ENCODE measurements at regions not wholly inside any gene's neighbourhood (a gene's known extent, or its start where the extent isn't known, plus 50 kb on each side); places are given as distances from the start of the nearest gene placed in this dataset.

DNA sequence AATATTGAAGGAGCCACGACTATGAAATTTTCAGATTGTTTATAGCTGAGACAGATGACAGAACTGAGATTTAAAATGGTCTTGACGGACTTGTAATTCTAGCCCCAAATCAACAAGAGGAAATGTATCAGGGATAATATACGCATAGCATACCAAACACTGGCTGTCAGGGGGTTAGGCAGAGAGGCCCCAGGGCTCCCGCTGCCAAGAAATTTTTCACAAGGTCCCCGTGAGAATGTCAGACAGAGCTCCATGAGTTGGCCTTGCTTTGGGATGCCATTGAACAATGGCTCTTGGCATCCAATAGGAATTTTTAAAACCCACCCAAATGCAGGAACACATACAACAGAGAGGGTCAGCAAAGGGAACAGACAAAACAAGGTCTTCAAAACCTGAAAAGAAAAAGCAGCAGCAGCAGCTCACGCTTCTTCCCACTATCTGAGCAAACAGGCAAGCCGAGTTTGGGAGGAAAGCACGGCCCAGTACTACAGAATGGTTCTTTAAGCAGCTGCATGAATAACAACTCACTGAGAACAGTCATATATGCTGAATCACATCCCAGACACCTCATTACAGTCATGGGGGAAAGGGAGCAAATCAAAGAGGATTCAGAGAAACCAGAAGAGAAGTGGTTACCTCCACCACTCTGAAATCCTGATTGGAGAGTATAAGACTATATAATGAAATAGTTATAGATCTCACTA is 445.6 kb downstream of the RND3 start:
- peak; percentile 39 for DNase-seq

DNA sequence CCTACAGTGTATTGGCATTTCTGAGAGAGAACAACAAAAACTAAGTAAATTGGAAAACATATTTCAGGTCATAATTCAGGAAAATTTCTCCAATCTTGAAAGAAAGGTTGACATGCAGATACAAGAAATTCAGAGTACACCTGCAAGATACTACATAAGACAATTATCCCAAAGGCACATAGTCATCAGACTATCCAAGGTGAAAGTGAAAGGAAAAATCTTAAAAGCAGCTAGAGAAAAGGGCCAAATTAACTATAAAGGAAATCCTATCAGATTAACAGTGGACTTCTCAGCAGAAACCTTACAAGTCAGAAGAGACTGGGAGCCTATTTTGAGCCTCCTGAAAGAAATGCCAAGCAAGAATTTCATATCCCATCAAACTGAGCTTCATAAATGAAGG is 449.0 kb upstream of the MMADHC start:
- no peak for DNase-seq

DNA sequence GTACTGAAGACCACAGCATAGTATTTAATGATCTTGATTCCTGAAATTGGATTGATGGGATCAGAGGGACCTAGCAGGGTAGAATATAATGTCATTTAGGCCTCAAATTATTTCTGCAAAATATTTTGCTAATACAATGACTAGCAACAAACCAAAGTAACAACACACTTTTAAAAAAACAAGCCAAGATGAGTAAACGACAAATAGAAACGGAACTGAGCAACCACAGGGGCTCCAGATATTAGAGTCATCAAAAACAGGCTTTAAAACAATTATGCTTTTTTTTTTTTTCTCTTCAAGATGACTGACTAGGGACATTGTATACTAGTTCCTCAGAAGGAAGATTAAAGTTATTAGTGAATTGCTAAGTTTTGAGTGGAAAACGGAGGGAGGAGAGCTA is 447.1 kb upstream of the MMADHC start:
- no peak for DNase-seq

DNA sequence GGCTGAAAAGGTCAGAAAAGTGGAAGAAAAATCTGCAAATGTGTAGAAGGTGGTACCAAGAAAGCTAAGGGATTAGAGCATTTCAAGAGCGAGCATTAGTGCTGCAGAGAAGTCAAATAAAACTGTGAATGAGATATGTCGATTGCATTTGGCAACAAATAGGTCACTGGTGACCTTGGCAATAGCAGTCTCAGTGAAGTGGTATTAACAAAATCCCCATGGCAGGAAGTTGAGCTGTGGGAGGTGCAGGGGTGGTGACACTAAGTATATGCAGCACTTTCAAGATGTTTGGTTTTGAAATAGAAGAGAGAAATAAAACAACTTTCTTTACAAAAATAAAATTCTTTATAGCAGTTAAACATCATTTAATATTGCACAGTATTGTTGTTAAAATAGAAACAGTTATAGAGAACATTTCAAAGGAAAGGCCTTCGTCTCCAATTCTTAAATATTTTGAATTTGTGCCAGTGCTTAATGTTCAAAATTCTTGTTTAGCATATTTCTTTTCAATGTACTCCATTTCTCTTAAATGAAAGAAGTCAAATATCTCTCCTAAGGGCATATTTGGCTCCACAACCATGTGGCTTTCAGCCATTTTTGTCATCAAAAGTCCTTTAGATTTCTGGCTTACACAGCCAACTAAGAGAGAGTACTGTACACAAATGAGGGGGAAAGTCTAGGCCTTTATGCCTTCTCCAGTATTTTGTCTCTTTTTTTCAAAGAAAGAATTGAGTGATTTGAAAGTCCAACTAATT is 443.0 kb upstream of the MMADHC start:
- DNase-seq = no peak

DNA sequence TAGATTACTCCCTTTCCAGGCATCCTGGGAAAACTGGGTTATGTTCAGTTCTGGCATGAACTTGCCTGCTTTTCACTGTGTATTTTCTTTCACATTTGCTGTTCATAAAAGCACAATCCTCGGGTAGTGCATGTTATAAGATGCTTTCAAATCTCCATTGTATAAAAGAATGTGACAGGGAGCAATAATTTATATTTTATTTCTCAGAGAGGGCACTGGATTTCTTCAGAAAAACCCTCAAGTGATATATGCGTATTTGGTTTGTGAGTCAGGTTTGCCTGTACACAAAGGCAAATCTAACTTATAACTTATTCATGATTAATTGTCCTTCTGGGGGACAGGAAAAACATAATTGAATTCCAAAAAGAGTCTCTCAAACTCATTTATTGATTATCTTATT is 440.7 kb upstream of the MMADHC start:
- no peak for DNase-seq

DNA sequence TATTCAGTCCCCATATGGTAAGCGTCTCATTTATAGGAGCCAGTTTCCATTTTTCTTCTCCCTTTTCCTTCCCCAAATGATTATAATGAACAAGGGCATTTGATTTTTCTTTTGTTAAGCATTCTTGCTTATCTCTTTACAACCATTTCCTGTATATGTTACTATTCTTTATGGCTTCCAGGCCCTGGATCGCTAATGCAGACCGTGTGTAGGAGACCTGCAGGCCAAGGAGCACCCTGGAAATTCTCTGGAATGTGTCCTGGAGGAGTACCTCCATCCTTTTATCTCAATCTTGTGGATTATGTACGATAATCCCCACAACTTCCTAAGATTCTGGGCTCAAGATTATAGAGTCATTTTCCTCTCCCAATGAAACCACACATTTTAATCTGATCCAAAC is 439.6 kb upstream of the MMADHC start:
- DNase-seq = peak; percentile 24

DNA sequence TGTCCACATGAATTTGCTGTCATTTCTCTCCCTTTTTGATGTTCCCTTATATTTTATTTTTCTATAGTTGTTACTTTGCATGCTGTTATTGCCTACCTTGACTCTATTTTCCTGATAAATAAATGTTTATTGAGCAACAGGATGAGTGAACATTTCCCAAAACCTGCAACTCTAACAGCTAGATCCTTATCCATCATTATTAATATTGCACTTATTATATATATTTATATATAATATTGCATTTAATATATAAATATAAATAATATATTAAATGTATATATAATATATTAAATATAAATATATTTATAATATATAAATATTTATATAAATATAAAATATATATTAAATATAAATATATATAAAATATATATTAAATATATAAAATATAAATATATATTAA is 436.1 kb upstream of the MMADHC start:
- DNase-seq = no peak

DNA sequence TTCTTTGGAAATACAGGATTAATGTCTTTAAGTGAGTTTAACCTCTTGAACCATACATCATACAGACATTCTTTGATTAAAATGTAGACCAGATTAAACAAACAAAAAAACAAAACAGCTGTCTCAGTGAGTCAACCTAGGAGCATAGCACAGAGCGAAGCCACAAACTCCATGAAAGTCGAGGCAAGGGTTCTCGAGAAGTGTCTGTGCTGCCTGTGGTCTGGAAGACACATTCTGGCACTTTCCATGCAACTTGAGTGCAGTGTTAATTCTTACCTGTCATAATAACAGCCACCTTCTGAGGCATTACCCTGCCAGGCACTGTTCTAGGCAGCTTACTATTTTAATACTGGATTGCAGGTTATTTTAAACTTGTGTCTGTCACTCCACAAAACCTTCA is 435.5 kb upstream of the MMADHC start:
- DNase-seq = no peak

DNA sequence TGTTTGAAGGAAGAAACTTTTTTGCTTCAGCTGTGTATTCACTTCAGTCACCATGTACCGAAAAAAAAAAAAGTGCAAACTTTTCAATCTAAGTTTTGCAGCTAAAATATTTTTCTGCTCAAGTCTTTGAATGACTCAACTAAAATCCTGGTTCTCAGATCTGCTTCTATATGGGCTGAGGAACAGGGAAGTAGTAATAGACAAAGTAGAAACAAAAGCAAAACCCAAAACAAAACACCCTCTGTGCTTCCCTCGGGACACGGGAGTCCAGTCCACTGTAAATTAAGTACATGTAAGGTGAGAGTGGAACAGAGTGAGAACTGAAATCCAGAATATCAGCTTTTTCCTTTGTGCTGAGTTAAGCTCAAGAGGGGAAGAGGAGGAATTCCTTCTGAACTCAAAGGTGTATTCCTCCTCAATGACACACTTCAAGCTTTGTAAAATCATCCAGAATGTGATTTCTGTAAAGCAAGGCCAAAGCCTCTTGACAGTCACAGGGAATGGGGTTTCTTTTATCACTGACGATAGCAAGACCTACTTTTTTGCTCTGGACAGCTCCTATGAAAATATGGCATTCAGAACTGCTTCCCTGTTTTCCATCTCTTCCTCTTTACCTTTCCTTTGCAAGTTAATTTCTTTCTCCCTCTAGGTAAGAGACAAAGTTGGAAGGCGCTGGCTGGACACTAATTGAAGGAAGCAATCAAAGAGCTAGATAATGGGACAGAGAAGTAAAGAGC is 433.5 kb upstream of the MMADHC start:
- DNase-seq = no peak

DNA sequence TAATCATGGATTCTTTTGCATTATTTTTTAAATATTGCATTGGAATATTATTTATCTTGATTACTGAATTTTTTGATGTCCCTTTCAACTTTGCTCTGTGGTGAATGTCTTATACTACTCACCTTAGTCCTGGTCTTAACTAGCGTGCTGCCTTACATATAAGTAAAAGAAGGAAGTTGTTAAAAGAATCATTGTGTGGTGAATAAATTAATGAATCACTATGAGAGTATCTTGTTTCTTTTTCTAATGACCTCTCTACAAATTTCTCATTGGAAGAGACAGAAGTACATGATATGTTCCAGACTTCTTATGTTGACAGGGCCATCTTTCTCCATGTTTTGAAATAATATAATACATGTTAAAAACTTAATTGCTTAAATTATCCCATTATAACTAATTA is 432.6 kb upstream of the MMADHC start:
- DNase-seq = no peak

DNA sequence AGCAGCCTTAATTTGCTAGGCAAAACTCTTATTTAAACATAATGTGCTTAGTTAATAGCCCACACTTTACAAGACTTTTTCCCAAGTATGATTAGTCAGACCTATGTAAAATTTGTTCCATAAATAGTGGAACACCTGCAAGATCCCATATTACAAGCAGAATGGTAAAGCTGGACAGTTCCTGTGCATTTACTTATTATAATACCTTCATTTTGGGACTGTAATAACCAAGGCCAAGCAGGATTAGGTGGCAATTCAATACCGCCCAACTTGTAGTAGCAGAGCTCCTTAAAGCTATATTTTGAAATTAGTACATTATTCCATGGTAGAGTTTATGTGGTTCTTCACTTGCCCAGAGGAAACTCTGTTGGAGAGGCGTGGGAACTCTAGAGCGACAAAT is 431.5 kb upstream of the MMADHC start:
- DNase-seq = no peak

DNA sequence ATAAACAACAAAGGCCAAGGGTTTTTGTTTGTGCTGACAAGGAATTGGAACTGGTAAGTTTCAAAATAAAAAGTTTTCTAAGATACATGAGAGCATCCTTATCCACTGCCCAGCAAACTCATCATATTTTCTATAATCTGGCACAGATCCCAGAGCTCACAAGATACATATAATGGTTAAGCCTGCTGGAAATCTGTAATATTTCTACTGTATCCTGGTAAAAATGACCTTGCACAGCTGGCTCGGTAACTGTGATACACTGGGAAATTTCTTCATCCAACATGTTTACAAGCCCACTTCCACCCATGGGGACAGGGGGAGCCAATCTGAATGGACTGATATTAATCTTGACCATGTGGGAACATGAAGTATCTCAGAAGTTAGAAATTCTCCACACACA is 425.4 kb upstream of the MMADHC start:
- peak; percentile 57 for DNase-seq

DNA sequence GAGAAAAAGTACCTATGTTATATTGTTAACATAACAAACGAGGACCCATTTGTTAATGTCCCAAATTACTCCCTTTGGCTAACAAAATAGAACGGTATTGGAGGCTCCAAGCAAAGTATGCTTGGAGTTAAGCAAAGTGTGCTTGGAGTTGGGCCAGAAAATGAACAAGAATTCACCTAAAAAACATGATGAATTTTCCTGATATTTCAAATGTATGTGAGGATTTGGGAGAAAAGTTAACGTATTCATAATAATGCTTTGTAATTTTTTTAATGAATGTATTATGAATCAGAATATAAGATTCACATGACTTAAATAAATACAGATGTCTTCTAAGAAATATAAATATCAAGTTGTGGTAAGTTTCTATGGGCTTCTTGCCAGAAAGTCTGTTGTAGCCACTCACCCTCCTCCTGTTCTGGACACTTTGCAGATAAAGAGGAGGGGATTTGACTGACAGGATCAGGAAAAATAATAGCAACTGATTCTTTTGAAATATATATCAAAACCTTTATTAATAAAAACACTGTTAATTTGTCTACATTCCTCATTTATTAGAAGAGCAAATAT is 423.7 kb upstream of the MMADHC start:
- DNase-seq = no peak

DNA sequence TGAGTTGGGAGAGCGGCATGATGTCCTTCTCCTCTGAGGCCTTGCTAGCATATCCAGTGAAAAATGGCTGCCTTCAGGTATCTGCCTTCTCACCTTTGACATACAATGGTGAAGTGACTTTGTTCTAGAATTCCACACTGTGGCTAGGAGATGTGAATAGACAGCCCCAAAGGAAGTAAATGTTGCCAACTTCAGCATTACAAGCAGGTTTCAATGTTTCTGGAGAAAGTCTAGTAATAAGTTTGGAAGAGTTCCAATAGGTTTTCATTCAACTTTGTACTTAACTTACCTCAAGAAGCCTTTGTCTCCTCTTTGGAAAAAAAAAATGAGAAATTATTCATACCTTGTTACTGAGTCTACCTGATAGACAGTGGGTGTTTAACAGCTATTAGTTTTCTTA is 421.3 kb upstream of the MMADHC start:
- DNase-seq = no peak

DNA sequence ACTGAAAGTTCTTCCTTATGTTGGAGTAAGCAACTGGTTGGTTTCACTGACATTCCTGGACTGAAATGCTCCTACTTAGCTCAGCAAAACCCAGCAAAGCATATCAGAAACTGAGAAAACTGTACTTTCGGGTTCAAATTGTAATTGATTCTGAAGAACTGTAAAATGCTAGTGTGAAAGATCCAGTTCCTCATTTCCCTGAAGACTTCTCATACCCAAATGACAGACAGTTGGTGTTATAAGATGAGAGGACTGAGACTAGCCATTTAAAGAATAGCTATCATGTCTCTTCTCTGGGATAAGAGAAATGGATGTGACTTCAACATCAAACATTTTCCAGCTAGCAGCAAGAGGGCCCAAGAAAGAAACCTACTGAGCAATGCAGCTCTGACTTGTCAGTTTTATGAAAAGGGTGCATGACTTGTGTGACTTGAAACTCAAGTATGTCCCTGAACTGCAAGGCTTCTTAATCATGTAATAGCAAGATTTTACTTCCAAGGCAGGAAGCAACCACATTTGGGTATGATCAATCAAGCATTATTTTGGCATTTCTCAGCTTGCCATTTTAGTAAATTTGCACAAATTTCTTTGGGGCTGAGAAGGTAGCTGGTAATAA is 420.3 kb upstream of the MMADHC start:
- no peak for DNase-seq

DNA sequence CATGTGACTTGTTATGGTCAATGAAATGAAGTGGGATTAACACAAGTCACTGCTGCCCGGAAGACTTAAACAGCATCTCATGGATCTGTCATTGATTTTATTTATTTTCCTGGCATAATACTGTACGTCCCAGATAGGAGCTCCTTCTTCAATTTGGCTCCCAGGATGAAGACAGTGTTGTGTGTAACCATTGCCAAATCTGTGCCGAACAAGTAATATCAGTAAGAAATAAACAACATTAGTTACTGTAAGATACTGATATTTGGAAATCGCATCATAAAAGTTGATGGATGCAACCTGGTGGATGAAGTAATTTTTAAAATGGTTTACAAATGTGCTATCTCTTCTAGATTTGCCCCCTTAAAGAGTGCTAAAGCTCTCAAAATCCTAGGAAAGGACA is 419.0 kb upstream of the MMADHC start:
- no peak for DNase-seq

DNA sequence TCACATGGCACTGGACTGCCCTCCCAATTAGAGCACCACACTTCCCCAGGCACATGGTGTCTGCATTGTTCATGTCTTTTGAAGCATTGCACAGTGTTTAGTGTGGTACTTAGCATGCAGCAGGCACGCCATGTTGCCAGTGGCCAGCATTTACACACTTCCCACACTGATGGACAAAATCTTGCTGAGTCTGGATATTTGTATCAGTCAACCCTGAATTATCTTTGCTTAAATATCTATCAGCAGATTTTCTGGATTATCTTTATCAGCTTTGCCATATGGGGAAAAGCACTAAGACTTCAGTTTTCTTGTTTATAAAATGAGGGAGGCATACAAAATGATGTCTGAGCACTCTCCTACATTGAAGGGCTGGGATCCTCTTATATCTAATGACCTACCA is 416.0 kb upstream of the MMADHC start:
- DNase-seq = no peak

DNA sequence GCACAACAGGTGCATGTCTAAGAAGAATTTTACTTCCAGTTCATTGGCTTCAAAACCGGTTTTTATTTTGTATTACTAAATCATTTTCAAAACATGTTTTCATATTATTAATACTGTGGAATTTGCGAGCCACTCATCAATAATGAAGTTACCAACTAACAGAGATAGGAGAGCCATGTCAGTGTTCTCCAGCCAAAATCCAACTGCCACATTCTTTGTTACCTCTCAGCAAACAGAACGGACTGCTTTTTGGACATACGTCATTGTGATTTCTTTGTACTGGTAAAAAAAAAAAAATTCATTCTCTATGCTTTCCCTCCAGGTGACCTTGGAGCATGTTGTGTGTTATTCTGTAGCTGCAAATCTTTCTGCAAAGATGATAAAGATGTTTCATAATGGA is 414.2 kb upstream of the MMADHC start:
- no peak for DNase-seq

DNA sequence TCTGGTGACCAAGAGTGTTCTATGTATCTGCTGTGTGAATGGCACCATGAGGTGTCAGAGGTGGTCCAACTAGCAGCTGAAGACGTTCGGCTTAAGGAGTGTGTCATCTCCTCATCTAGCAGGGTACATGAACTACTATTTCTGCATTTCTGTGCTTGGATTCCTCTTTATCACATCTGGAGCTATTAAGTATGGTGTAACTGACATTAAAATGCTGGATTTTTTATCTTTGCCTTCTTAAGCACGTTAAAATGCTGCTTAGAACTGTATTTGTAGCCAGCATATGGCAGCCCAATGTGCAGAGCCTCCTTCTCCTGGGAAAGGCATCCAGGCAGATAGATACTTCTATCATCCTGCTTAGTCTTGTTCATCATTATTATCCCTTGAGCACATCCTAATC is 409.3 kb upstream of the MMADHC start:
- no peak for DNase-seq

DNA sequence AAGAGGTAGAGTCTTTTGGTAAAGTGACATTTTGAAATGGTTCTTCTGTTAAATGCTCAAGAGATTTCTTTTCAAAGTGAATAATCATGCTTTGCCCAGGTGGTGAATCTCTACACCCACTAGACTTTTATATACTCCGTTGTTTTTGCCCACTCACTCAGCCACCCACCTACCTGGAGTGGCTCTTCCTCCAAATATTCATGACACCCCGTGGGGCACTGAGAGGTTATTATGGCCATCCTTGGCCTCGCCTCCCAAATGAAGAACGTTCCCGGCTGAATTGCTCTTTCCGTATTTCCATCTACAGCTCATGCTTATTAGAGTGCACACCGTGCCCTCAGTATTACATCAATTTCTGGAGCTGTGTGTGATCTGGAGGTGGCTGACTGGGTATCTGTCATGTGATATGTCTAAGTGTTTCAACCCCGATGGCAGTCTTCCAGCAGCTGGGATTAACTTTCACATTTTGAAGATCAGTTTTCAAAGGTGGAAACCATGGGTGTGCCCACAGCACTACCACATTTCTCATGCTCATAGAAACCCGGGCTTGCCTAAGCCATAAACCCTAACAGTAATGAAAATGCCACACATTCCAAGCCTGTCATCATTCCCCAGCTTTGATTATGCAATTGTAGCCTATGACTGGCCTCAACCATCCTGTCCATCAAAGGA is 406.6 kb upstream of the MMADHC start:
- no peak for DNase-seq

DNA sequence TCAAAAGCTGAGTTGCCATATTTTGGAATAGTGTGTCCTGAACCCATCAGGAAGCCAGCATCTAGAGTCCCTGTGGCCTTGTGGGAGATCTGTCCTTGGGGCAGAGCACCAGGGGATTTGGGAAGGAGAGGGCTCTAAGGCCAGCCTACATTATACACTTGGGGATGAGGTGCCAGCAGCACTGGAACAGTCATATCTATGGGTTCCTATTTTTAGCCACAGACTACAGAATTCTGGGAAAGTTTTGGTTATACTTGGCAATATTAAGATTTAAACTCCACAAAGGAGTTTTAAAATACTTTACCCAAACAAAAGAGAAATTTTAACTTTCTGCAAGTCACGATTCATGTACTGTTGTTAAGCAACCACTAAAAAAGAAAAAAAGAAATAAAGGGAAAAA is 405.7 kb upstream of the MMADHC start:
- no peak for DNase-seq

DNA sequence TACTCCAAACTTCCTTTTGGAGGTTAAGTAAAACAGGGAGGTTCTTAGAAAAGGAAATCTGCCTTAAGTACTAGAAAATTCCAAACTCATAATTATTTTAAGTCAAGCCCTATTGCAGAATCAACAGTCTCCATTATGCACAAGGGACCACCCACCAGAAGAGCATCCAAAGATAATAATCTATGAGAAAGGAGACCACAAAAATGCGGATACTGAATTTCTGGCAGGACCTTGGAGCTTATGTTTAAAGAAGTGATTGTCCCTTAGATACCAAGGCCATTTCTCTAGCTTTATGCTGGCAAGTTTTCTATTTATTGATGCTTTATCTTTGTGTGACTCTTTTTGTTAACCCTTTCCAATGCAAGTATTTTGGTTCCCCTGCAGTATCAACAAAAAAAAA is 404.0 kb upstream of the MMADHC start:
- DNase-seq = no peak

DNA sequence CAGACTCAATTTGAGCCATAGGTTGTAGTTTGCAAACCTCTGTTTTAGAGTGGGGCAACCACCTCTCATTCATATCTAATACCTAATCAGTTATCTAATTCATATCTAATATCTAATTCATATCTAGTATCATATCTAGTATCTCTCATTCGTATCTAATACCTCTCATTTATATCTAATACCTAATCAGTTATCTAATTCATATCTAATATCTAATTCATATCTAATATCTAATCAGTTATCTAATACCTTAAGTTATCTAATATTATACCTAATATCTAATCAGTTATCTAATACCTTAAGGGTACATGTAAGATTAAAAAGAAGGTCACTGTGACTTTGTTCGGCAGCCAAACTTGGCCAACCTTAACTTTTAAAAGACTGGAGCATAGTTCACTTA is 403.4 kb upstream of the MMADHC start:
- DNase-seq = no peak

Measured in left hindlimb (tissue), 1 donor.